HG03460 (cell line): ENCODE measurements at regions not wholly inside any gene's neighbourhood (a gene's known extent, or its start where the extent isn't known, plus 50 kb on each side); places are given as distances from the start of the nearest gene placed in this dataset.

Experiments used
- ATAC-seq: cut with Tn5 transposase; IDR thresholded peaks from one replicate; pipeline ENCODE4 v1.9.1; 2021; ENCODE audit not compliant: unreplicated experiment

- ATAC-seq = no peak
Observed at GRCh38 chr9:84125046-84125445, 144.4 kb downstream of the RMI1 start.

GRCh38 chr9:84129529-84129928 is 148.9 kb downstream of the RMI1 start:
- no peak for ATAC-seq

- ATAC-seq = no peak
Observed at GRCh38 chr9:84136119-84136868, 155.7 kb downstream of the RMI1 start.

- ATAC-seq = no peak
Observed at GRCh38 chr9:84137968-84138367, 157.4 kb downstream of the RMI1 start.

GRCh38 chr9:84138541-84138940 is 157.9 kb downstream of the RMI1 start:
- no peak for ATAC-seq

- no peak for ATAC-seq
Observed at GRCh38 chr9:84139296-84140070, 158.9 kb downstream of the RMI1 start.

- no peak for ATAC-seq
Observed at GRCh38 chr9:84140535-84141101, 160.0 kb downstream of the RMI1 start.

GRCh38 chr9:84141741-84142370 is 161.3 kb downstream of the RMI1 start:
- ATAC-seq = no peak

- no peak for ATAC-seq
Observed at GRCh38 chr9:84145031-84145430, 164.4 kb downstream of the RMI1 start.

- ATAC-seq = no peak
Observed at GRCh38 chr9:84145780-84146179, 165.2 kb downstream of the RMI1 start.

GRCh38 chr9:84146893-84147710 is 166.5 kb downstream of the RMI1 start:
- no peak for ATAC-seq

GRCh38 chr9:84151236-84151635 is 170.6 kb downstream of the RMI1 start:
- ATAC-seq = no peak

GRCh38 chr9:84151640-84152039 is 171.0 kb downstream of the RMI1 start:
- ATAC-seq = no peak

GRCh38 chr9:84152204-84152603 is 171.6 kb downstream of the RMI1 start:
- ATAC-seq = no peak

- no peak for ATAC-seq
Observed at GRCh38 chr9:84153885-84154284, 173.3 kb downstream of the RMI1 start.

- no peak for ATAC-seq
Observed at GRCh38 chr9:84154320-84154719, 173.7 kb downstream of the RMI1 start.

- ATAC-seq = no peak
Observed at GRCh38 chr9:84163052-84163650, 177.4 kb downstream of the SLC28A3 start.

- ATAC-seq = no peak
Observed at GRCh38 chr9:84166891-84167290, 173.7 kb downstream of the SLC28A3 start.

- ATAC-seq = no peak
Observed at GRCh38 chr9:84169240-84169639, 171.3 kb downstream of the SLC28A3 start.

- no peak for ATAC-seq
Observed at GRCh38 chr9:84170521-84171141, 169.9 kb downstream of the SLC28A3 start.
